K562 (cell line): ENCODE measurements at regions not wholly inside any gene's neighbourhood (a gene's known extent, or its start where the extent isn't known, plus 50 kb on each side); places are given as distances from the start of the nearest gene placed in this dataset.

Experiments
- IRF2 ChIP-seq: sonication (generic); formaldehyde crosslinking; IDR thresholded peaks from 2 replicates; pipeline ENCODE4 v1.8.1; 2022; ENCODE audit warnings: mild to moderate bottlenecking, missing genetic modification reagents
- SP1 ChIP-seq: sonication (generic); formaldehyde crosslinking; IDR thresholded peaks from 2 replicates; pipeline ENCODE4 v1.8.1; 2022; ENCODE audit warnings: mild to moderate bottlenecking, missing genetic modification reagents
- TFAM ChIP-seq: fragments of 250-450 bp; sonication (Bioruptor Pico); conservative IDR thresholded peaks from 2 replicates; pipeline ENCODE4 v1.5.0; 2021; ENCODE audit warnings: mild to moderate bottlenecking, moderate library complexity
- ZNF354B ChIP-seq: fragments of 250-450 bp; sonication (Bioruptor Pico); IDR thresholded peaks from 2 replicates; pipeline ENCODE4 v1.4.0; 2020
- TF ChIP-seq, protein P1 (sequence below): fragments of 450-650 bp; IDR thresholded peaks from 2 replicates; pipeline ENCODE4 v1.6.1; 2016; ENCODE audit warnings: mild to moderate bottlenecking, moderate library complexity
- TF ChIP-seq, protein P2 (sequence below): IDR thresholded peaks from 2 replicates; pipeline ENCODE4 v1.6.1; 2011; ENCODE audit warnings: borderline replicate concordance, low read depth, mild to moderate bottlenecking, moderate library complexity, low read length; ENCODE audit not compliant: insufficient read depth, poor library complexity, severe bottlenecking

DNA sequence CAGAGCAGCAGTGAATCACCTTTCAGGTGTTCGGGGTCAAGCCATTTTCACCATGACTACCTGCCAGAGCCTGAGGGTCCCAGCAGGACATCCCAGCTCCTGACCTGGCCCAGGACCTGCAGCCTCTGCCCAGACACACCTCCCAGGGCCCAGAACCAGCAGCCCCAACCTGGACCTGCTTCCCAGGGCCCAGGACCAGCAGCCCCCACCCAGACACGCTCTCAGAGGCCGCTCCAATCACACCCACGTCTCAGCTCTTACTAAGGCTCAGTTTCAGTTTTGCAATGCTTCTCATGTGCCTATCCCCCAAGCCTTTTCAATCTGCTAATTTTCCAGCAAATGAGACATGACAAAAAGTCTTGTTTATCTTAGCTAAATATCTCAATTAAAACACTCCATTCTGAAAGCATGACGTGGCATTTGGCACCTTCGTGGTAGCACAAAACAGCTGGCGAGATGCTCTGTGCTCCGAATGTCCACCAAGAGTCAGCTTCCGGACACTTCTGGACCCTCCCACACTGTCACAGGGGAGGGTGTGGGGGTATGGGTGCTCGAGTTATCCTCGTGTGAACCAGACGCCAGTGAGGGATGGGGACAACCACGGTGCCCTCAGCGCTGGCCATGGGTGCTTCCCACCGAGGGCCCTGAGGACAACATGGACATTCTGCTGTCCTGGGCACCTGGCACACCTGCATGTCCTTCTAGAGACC lies 253.2 kb downstream of the DLL1 start (continued):
- TF ChIP-seq, protein P1, sequence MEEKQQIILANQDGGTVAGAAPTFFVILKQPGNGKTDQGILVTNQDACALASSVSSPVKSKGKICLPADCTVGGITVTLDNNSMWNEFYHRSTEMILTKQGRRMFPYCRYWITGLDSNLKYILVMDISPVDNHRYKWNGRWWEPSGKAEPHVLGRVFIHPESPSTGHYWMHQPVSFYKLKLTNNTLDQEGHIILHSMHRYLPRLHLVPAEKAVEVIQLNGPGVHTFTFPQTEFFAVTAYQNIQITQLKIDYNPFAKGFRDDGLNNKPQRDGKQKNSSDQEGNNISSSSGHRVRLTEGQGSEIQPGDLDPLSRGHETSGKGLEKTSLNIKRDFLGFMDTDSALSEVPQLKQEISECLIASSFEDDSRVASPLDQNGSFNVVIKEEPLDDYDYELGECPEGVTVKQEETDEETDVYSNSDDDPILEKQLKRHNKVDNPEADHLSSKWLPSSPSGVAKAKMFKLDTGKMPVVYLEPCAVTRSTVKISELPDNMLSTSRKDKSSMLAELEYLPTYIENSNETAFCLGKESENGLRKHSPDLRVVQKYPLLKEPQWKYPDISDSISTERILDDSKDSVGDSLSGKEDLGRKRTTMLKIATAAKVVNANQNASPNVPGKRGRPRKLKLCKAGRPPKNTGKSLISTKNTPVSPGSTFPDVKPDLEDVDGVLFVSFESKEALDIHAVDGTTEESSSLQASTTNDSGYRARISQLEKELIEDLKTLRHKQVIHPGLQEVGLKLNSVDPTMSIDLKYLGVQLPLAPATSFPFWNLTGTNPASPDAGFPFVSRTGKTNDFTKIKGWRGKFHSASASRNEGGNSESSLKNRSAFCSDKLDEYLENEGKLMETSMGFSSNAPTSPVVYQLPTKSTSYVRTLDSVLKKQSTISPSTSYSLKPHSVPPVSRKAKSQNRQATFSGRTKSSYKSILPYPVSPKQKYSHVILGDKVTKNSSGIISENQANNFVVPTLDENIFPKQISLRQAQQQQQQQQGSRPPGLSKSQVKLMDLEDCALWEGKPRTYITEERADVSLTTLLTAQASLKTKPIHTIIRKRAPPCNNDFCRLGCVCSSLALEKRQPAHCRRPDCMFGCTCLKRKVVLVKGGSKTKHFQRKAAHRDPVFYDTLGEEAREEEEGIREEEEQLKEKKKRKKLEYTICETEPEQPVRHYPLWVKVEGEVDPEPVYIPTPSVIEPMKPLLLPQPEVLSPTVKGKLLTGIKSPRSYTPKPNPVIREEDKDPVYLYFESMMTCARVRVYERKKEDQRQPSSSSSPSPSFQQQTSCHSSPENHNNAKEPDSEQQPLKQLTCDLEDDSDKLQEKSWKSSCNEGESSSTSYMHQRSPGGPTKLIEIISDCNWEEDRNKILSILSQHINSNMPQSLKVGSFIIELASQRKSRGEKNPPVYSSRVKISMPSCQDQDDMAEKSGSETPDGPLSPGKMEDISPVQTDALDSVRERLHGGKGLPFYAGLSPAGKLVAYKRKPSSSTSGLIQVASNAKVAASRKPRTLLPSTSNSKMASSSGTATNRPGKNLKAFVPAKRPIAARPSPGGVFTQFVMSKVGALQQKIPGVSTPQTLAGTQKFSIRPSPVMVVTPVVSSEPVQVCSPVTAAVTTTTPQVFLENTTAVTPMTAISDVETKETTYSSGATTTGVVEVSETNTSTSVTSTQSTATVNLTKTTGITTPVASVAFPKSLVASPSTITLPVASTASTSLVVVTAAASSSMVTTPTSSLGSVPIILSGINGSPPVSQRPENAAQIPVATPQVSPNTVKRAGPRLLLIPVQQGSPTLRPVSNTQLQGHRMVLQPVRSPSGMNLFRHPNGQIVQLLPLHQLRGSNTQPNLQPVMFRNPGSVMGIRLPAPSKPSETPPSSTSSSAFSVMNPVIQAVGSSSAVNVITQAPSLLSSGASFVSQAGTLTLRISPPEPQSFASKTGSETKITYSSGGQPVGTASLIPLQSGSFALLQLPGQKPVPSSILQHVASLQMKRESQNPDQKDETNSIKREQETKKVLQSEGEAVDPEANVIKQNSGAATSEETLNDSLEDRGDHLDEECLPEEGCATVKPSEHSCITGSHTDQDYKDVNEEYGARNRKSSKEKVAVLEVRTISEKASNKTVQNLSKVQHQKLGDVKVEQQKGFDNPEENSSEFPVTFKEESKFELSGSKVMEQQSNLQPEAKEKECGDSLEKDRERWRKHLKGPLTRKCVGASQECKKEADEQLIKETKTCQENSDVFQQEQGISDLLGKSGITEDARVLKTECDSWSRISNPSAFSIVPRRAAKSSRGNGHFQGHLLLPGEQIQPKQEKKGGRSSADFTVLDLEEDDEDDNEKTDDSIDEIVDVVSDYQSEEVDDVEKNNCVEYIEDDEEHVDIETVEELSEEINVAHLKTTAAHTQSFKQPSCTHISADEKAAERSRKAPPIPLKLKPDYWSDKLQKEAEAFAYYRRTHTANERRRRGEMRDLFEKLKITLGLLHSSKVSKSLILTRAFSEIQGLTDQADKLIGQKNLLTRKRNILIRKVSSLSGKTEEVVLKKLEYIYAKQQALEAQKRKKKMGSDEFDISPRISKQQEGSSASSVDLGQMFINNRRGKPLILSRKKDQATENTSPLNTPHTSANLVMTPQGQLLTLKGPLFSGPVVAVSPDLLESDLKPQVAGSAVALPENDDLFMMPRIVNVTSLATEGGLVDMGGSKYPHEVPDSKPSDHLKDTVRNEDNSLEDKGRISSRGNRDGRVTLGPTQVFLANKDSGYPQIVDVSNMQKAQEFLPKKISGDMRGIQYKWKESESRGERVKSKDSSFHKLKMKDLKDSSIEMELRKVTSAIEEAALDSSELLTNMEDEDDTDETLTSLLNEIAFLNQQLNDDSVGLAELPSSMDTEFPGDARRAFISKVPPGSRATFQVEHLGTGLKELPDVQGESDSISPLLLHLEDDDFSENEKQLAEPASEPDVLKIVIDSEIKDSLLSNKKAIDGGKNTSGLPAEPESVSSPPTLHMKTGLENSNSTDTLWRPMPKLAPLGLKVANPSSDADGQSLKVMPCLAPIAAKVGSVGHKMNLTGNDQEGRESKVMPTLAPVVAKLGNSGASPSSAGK: no peak
- TF ChIP-seq ZNF354B (CRISPR knock-in tag) (no peak), IRF2 (no peak), SP1 (no peak), TFAM (CRISPR knock-in tag) (no peak)
- TF ChIP-seq, protein P2, sequence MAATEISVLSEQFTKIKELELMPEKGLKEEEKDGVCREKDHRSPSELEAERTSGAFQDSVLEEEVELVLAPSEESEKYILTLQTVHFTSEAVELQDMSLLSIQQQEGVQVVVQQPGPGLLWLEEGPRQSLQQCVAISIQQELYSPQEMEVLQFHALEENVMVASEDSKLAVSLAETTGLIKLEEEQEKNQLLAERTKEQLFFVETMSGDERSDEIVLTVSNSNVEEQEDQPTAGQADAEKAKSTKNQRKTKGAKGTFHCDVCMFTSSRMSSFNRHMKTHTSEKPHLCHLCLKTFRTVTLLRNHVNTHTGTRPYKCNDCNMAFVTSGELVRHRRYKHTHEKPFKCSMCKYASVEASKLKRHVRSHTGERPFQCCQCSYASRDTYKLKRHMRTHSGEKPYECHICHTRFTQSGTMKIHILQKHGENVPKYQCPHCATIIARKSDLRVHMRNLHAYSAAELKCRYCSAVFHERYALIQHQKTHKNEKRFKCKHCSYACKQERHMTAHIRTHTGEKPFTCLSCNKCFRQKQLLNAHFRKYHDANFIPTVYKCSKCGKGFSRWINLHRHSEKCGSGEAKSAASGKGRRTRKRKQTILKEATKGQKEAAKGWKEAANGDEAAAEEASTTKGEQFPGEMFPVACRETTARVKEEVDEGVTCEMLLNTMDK: no peak
- TF ChIP-seq, all 486 proteins: peak for 0
